GM21528 (cell line): ENCODE measurements at regions not wholly inside any gene's neighbourhood (a gene's known extent, or its start where the extent isn't known, plus 50 kb on each side); places are given as distances from the start of the nearest gene placed in this dataset.

Source experiments
- ATAC-seq: cut with Tn5 transposase; IDR thresholded peaks from one replicate; pipeline ENCODE4 v1.9.1; 2021; ENCODE audit warnings: mild to moderate bottlenecking, moderate library complexity; ENCODE audit not compliant: unreplicated experiment, low FRiP score

DNA sequence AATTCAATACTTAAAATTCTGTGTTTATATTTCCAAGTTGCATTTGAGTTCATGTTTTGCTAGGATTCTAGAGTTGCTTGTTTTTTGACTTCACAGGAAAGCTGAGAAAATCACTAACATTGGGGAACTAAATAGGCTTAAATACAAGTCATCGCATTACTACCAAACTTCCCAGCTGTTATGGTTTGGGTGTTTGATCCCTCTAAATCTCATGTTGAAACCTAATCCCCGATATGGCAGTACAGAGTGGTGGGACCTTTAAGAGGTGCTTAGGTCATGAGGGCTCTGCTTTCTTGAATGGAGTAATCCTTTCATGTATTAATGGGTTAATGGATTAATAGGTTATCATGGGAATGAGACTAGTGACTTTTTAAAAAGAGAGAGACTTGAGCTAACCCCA is 77.2 kb upstream of the ARPP21 start:
- no peak for ATAC-seq

DNA sequence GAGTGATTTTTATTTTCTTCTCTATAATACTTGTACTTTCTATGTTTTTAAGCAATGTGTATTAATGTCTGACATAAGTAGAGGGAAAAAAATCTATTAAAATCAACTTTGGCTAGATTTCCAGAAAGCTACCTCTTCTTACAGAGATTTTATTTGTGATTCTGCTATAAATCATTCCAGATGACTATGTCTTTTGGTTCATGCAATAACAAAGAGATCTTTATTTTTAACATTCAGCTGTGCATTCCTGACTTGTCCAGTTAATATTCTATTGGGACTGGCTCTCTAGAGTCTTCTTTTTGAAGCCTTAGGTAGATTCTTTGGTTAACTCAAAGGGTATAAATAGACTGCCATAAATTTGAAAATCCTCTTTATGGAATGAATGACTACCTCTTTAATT is 74.3 kb upstream of the ARPP21 start:
- ATAC-seq, result no peak
